Naive thymus-derived CD4-positive, alpha-beta T cell (primary cell): ENCODE measurements at regions not wholly inside any gene's neighbourhood (a gene's known extent, or its start where the extent isn't known, plus 50 kb on each side); places are given as distances from the start of the nearest gene placed in this dataset.

Experiments
- ATAC-seq: fragments of 150-1000 bp; cut with Tn5 transposase; 2 replicates; pipeline ENCODE4 v1.10.0; 2021; ENCODE audit warnings: mild to moderate bottlenecking, moderate library complexity
- CTCF ChIA-PET: fragments of 350-600 bp; sonication (Branson Sonifier 250); formaldehyde crosslinking; loops from one replicate; lab custom pipeline; 2021; ENCODE audit warnings: antibody characterized with exemption; lab: Charles Lee
- POLR2A ChIA-PET: fragments of 350-600 bp; sonication (Branson Sonifier 250); formaldehyde crosslinking; loops from one replicate; lab custom pipeline; 2021; ENCODE audit warnings: antibody characterized with exemption, inconsistent platforms; lab: Charles Lee
- DNase-seq, 9 donors: peaks; one replicate each; pipeline versions ENCODE4 v3.0.0 to v3.0.0-alpha.2; 2020 to 2022; ENCODE audit warnings: mixed read lengths in 1 of 9
- H3K27ac ChIP-seq: one replicate; pipeline ENCODE4 v1.7.0; 2013; ENCODE audit warnings: mild to moderate bottlenecking, low read depth, low read length, moderate library complexity
- H3K27me3 ChIP-seq, 2 donors: one replicate each; pipeline ENCODE4 v1.7.0; 2013; ENCODE audit warnings: low read length in 2 of 2, mild to moderate bottlenecking in 2 of 2, moderate library complexity in 2 of 2; ENCODE audit not compliant: control insufficient read depth in 2 of 2, insufficient read depth in 2 of 2
- H3K36me3 ChIP-seq, 3 experiments: 1 replicate in 2 of 3; 2 replicates in 1 of 3; pipeline ENCODE4 v1.7.0; 2013; ENCODE audit warnings: low read length in 3 of 3, mild to moderate bottlenecking in 3 of 3, moderate library complexity in 1 of 3; ENCODE audit not compliant: insufficient read depth in 3 of 3, control insufficient read depth in 2 of 3
- H3K4me1 ChIP-seq, 2 donors: one replicate each; pipeline ENCODE4 v1.7.0; 2013; ENCODE audit warnings: low read length in 2 of 2, mild to moderate bottlenecking in 2 of 2, moderate library complexity in 1 of 2; ENCODE audit not compliant: control insufficient read depth in 2 of 2, insufficient read depth in 2 of 2
- H3K4me3 ChIP-seq: 2 replicates; pipeline ENCODE4 v1.7.0; 2013; ENCODE audit warnings: mild to moderate bottlenecking, low read length
- H3K9me3 ChIP-seq, 3 experiments: 1 replicate in 2 of 3; 2 replicates in 1 of 3; pipeline ENCODE4 v1.7.0; 2013; ENCODE audit warnings: low read length in 3 of 3; ENCODE audit not compliant: control insufficient read depth in 2 of 3
- H3K27ac Mint-ChIP-seq, 9 donors: one replicate each; pipeline ENCODE4 v1.8.0; 2020 to 2022; ENCODE audit warnings: mixed read lengths in 9 of 9, mild to moderate bottlenecking in 8 of 9, moderate library complexity in 5 of 9, inconsistent platforms in 2 of 9
- H3K27me3 Mint-ChIP-seq, 5 donors: one replicate each; pipeline ENCODE4 v1.8.0; 2021 to 2022; ENCODE audit warnings: mixed read lengths in 5 of 5, mild to moderate bottlenecking in 1 of 5
- H3K36me3 Mint-ChIP-seq, 5 donors: one replicate each; pipeline ENCODE4 v1.8.0; 2020 to 2022; ENCODE audit warnings: mixed read lengths in 5 of 5, mild to moderate bottlenecking in 3 of 5, inconsistent platforms in 1 of 5
- H3K4me1 Mint-ChIP-seq, 7 donors: one replicate each; pipeline ENCODE4 v1.8.0; 2020 to 2022; ENCODE audit warnings: mixed read lengths in 7 of 7, mild to moderate bottlenecking in 3 of 7, inconsistent platforms in 1 of 7
- H3K4me3 Mint-ChIP-seq, 10 donors: one replicate each; pipeline ENCODE4 v1.8.0; 2020 to 2022; ENCODE audit warnings: mild to moderate bottlenecking in 10 of 10, mixed read lengths in 10 of 10, moderate library complexity in 6 of 10, inconsistent platforms in 2 of 10
- H3K9me3 Mint-ChIP-seq, 11 donors: one replicate each; pipeline ENCODE4 v1.8.0; 2020 to 2022; ENCODE audit warnings: mixed read lengths in 11 of 11, mild to moderate bottlenecking in 4 of 11, inconsistent platforms in 1 of 11, moderate library complexity in 1 of 11
- intact Hi-C, 2 donors: fragments of 100-400 bp; cut with micrococcal nuclease; formaldehyde crosslinking; loops; one replicate each; pipeline ENCODE4 v1.15.1; 2023

- no peak overlapping the region for H3K4me3 ChIP-seq
- no peaks in the 10 kb centered on the region for H3K4me1 ChIP-seq
- H3K9me3 ChIP-seq = no peaks in the 10 kb centered on the region
- intact Hi-C loops = no loop called here
- no peak overlapping the region for H3K27ac Mint-ChIP-seq
- no peak overlapping the region for H3K4me3 Mint-ChIP-seq
- ATAC-seq = no peak
- POLR2A ChIA-PET = no interaction called here
- H3K36me3 Mint-ChIP-seq = no peaks in the 10 kb centered on the region
- CTCF ChIA-PET = no interaction called here
- no peaks in the 10 kb centered on the region for H3K4me1 Mint-ChIP-seq
- H3K27me3 Mint-ChIP-seq = no peaks in the 10 kb centered on the region
- no peaks in the 10 kb centered on the region for H3K36me3 ChIP-seq
- no peaks in the 10 kb centered on the region for H3K27me3 ChIP-seq
- H3K9me3 Mint-ChIP-seq = peaks cover 0 to 9% (median 2%) of the 10 kb centered on the region in 11 donors
- no peak for DNase-seq
- no peak overlapping the region for H3K27ac ChIP-seq
These were observed 65.7 kb downstream of the SLITRK5 start for GRCh38 chr13:87736849-87737385.

- no peaks in the 10 kb centered on the region for H3K36me3 Mint-ChIP-seq
- Histone ChIP-seq H3K4me3 (no peak overlapping the region), H3K9me3 (no peaks in the 10 kb centered on the region), H3K27ac (no peak overlapping the region), H3K4me1 (no peaks in the 10 kb centered on the region), H3K27me3 (no peaks in the 10 kb centered on the region), H3K36me3 (no peaks in the 10 kb centered on the region)
- no peak for ATAC-seq
- intact Hi-C loops = no loop called here
- H3K9me3 Mint-ChIP-seq = peaks cover 0 to 6% (median 0%) of the 10 kb centered on the region in 11 donors
- DNase-seq = no peak
- CTCF ChIA-PET = no interaction called here
- H3K4me1 Mint-ChIP-seq = no peaks in the 10 kb centered on the region
- H3K4me3 Mint-ChIP-seq = no peak overlapping the region
- POLR2A ChIA-PET = no interaction called here
- no peaks in the 10 kb centered on the region for H3K27me3 Mint-ChIP-seq
- H3K27ac Mint-ChIP-seq = no peak overlapping the region
These were observed 82.9 kb downstream of the SLITRK5 start for GRCh38 chr13:87754097-87754496.

- Mint-ChIP-seq H3K4me1 (no peaks in the 10 kb centered on the region), H3K4me3 (no peak overlapping the region), H3K9me3 (peaks cover 0 to 9% (median 1%) of the 10 kb centered on the region in 11 donors), H3K36me3 (no peaks in the 10 kb centered on the region), H3K27ac (no peak overlapping the region), H3K27me3 (no peaks in the 10 kb centered on the region)
- DNase-seq (no peak), ATAC-seq (no peak)
- H3K4me3 ChIP-seq = no peak overlapping the region
- POLR2A ChIA-PET = no interaction called here
- CTCF ChIA-PET = no interaction called here
- intact Hi-C loops = no loop called here
- H3K4me1 ChIP-seq = no peaks in the 10 kb centered on the region
- no peaks in the 10 kb centered on the region for H3K27me3 ChIP-seq
- peaks cover 0 to 3% (median 0%) of the 10 kb centered on the region in 3 experiments for H3K9me3 ChIP-seq
- H3K36me3 ChIP-seq = no peaks in the 10 kb centered on the region
- H3K27ac ChIP-seq = no peak overlapping the region
These were observed 98.3 kb downstream of the SLITRK5 start for GRCh38 chr13:87769445-87769844.

GRCh38 chr13:87777387-87777786 is 106.2 kb downstream of the SLITRK5 start:
- no peaks in the 10 kb centered on the region for H3K36me3 Mint-ChIP-seq
- H3K9me3 ChIP-seq = no peaks in the 10 kb centered on the region
- ATAC-seq = no peak

GRCh38 chr13:87778128-87778527 is 107.0 kb downstream of the SLITRK5 start:
- no peaks in the 10 kb centered on the region for H3K36me3 ChIP-seq
- ATAC-seq (no peak), DNase-seq (no peak)
- POLR2A ChIA-PET = no interaction called here
- H3K9me3 ChIP-seq = no peaks in the 10 kb centered on the region
- Mint-ChIP-seq H3K4me1 (peaks cover 0 to 1% (median 0%) of the 10 kb centered on the region in 7 donors), H3K9me3 (peaks cover 0 to 7% (median 3%) of the 10 kb centered on the region in 11 donors), H3K4me3 (no peak overlapping the region), H3K27me3 (no peaks in the 10 kb centered on the region), H3K27ac (no peak overlapping the region), H3K36me3 (no peaks in the 10 kb centered on the region)
- intact Hi-C loops = no loop called here
- CTCF ChIA-PET = no interaction called here
- no peaks in the 10 kb centered on the region for H3K27me3 ChIP-seq
- H3K4me1 ChIP-seq = no peaks in the 10 kb centered on the region
- H3K4me3 ChIP-seq = no peak overlapping the region
- no peak overlapping the region for H3K27ac ChIP-seq

More at GRCh38 chr13:87777387-87777786, 106.2 kb downstream of the SLITRK5 start:
- Mint-ChIP-seq H3K9me3 (peaks cover 0 to 7% (median 3%) of the 10 kb centered on the region in 11 donors), H3K4me3 (no peak overlapping the region), H3K4me1 (peaks cover 0 to 1% (median 0%) of the 10 kb centered on the region in 7 donors), H3K27me3 (no peaks in the 10 kb centered on the region), H3K27ac (no peak overlapping the region)
- ChIA-PET POLR2A (no interaction called here), CTCF (no interaction called here)
- H3K4me3 ChIP-seq = no peak overlapping the region
- no peak overlapping the region for H3K27ac ChIP-seq
- no peaks in the 10 kb centered on the region for H3K27me3 ChIP-seq
- H3K36me3 ChIP-seq = no peaks in the 10 kb centered on the region
- intact Hi-C loops = no loop called here
- DNase-seq = no peak
- no peaks in the 10 kb centered on the region for H3K4me1 ChIP-seq

- intact Hi-C loops = no loop called here
- DNase-seq (no peak), ATAC-seq (no peak)
- no peaks in the 10 kb centered on the region for H3K36me3 ChIP-seq
- CTCF ChIA-PET = no interaction called here
- H3K4me1 ChIP-seq = no peaks in the 10 kb centered on the region
- Mint-ChIP-seq H3K27me3 (no peaks in the 10 kb centered on the region), H3K4me3 (no peak overlapping the region), H3K9me3 (peaks cover 0 to 6% (median 3%) of the 10 kb centered on the region in 11 donors), H3K36me3 (no peaks in the 10 kb centered on the region), H3K27ac (no peak overlapping the region), H3K4me1 (peaks cover 0 to 1% (median 0%) of the 10 kb centered on the region in 7 donors)
- POLR2A ChIA-PET = no interaction called here
- no peak overlapping the region for H3K27ac ChIP-seq
- no peaks in the 10 kb centered on the region for H3K9me3 ChIP-seq
- no peak overlapping the region for H3K4me3 ChIP-seq
- no peaks in the 10 kb centered on the region for H3K27me3 ChIP-seq
These were observed 108.3 kb downstream of the SLITRK5 start for GRCh38 chr13:87779426-87779825.

GRCh38 chr13:87783366-87783765 is 112.2 kb downstream of the SLITRK5 start:
- Mint-ChIP-seq H3K36me3 (no peaks in the 10 kb centered on the region), H3K4me3 (no peak overlapping the region), H3K27ac (no peak overlapping the region), H3K27me3 (no peaks in the 10 kb centered on the region), H3K4me1 (peaks cover 0 to 1% (median 0%) of the 10 kb centered on the region in 7 donors), H3K9me3 (peaks cover 0 to 8% (median 0%) of the 10 kb centered on the region in 11 donors)
- no peaks in the 10 kb centered on the region for H3K9me3 ChIP-seq
- ChIA-PET CTCF (no interaction called here), POLR2A (no interaction called here)
- DNase-seq (no peak), ATAC-seq (no peak)
- H3K36me3 ChIP-seq = no peaks in the 10 kb centered on the region
- H3K27me3 ChIP-seq = no peaks in the 10 kb centered on the region
- H3K27ac ChIP-seq = no peak overlapping the region
- H3K4me1 ChIP-seq = no peaks in the 10 kb centered on the region
- H3K4me3 ChIP-seq = no peak overlapping the region
- intact Hi-C loops = no loop called here
